Liver (tissue), 8 donors: ENCODE measurements at regions not wholly inside any gene's neighbourhood (a gene's known extent, or its start where the extent isn't known, plus 50 kb on each side); places are given as distances from the start of the nearest gene placed in this dataset.

Source experiments
- DNase-seq: peaks from one replicate; pipeline ENCODE4 v3.0.0-alpha.2; 2017; ENCODE audit warnings: low spot score
- H3K27ac ChIP-seq, 2 donors: one replicate each; pipeline ENCODE4 v1.7.0; 2013; ENCODE audit warnings: inconsistent platforms in 2 of 2, low read length in 2 of 2, control low read depth in 1 of 2, low read depth in 1 of 2, mild to moderate bottlenecking in 1 of 2
- H3K27me3 ChIP-seq, 4 donors: one replicate each; pipeline versions ENCODE4 v1.6.1 to v1.7.0; 2013; ENCODE audit warnings: low read length in 3 of 4, inconsistent platforms in 1 of 4, mild to moderate bottlenecking in 1 of 4, moderate library complexity in 1 of 4; ENCODE audit not compliant: control insufficient read depth in 4 of 4, insufficient read depth in 4 of 4
- H3K36me3 ChIP-seq, 4 donors: one replicate each; pipeline versions ENCODE4 v1.6.1 to v1.7.0; 2013; ENCODE audit warnings: low read length in 3 of 4, mild to moderate bottlenecking in 3 of 4, low read depth in 1 of 4, moderate library complexity in 1 of 4; ENCODE audit not compliant: control insufficient read depth in 4 of 4, insufficient read depth in 3 of 4
- H3K4me1 ChIP-seq, 4 donors: one replicate each; pipeline versions ENCODE4 v1.6.1 to v1.7.0; 2013; ENCODE audit warnings: low read length in 3 of 4, mild to moderate bottlenecking in 3 of 4, moderate library complexity in 1 of 4; ENCODE audit not compliant: control insufficient read depth in 4 of 4, insufficient read depth in 4 of 4
- H3K4me3 ChIP-seq, 3 donors: one replicate each; pipeline versions ENCODE4 v1.6.1 to v1.7.0; 2013; ENCODE audit warnings: low read length in 3 of 3, control low read depth in 1 of 3, low read depth in 1 of 3, mild to moderate bottlenecking in 1 of 3
- H3K9ac ChIP-seq, 2 donors: one replicate each; pipeline ENCODE4 v1.7.0; 2013; ENCODE audit warnings: low read length in 2 of 2, mild to moderate bottlenecking in 2 of 2, moderate library complexity in 2 of 2, control low read depth in 1 of 2, low read depth in 1 of 2
- H3K9me3 ChIP-seq, 4 donors: one replicate each; pipeline versions ENCODE4 v1.6.1 to v1.7.0; 2013; ENCODE audit warnings: low read length in 3 of 4; ENCODE audit not compliant: control insufficient read depth in 4 of 4
- EGR1 ChIP-seq, 2 donors: IDR thresholded peaks; 2 replicates each; pipeline ENCODE4 v1.6.1; 2016 to 2018; ENCODE audit warnings: antibody characterized with exemption in 2 of 2, low read depth in 2 of 2
- FOXA1 ChIP-seq: IDR thresholded peaks from 2 replicates; pipeline ENCODE4 v1.6.1; 2016; ENCODE audit warnings: antibody characterized with exemption
- FOXA2 ChIP-seq: IDR thresholded peaks from 2 replicates; pipeline ENCODE4 v1.6.1; 2016; ENCODE audit warnings: antibody characterized with exemption
- GABPA ChIP-seq, 2 donors: IDR thresholded peaks in 1 of 2; conservative IDR thresholded peaks in 1 of 2; 2 replicates each; pipeline ENCODE4 v1.6.1; 2016; ENCODE audit warnings: antibody characterized with exemption in 2 of 2, mild to moderate bottlenecking in 1 of 2, moderate library complexity in 1 of 2
- HNF4G ChIP-seq: IDR thresholded peaks from 2 replicates; pipeline ENCODE4 v1.6.1; 2016; ENCODE audit warnings: antibody characterized with exemption
- JUND ChIP-seq, 2 donors: IDR thresholded peaks; 2 replicates each; pipeline ENCODE4 v1.6.1; 2016; ENCODE audit warnings: antibody characterized with exemption in 2 of 2
- MAX ChIP-seq: IDR thresholded peaks from 2 replicates; pipeline ENCODE4 v1.6.1; 2016; ENCODE audit warnings: antibody characterized with exemption
- NR2F2 ChIP-seq: IDR thresholded peaks from 2 replicates; pipeline ENCODE4 v1.6.1; 2016; ENCODE audit warnings: antibody characterized with exemption
- RAD21 ChIP-seq, 2 donors: IDR thresholded peaks; 2 replicates each; pipeline ENCODE4 v1.6.1; 2016; ENCODE audit warnings: antibody characterized with exemption in 2 of 2, mild to moderate bottlenecking in 2 of 2
- REST ChIP-seq: IDR thresholded peaks from 2 replicates; pipeline ENCODE4 v1.6.1; 2016; ENCODE audit warnings: antibody characterized with exemption, mild to moderate bottlenecking
- RXRA ChIP-seq, 2 donors: IDR thresholded peaks; 2 replicates each; pipeline ENCODE4 v1.6.1; 2017 to 2018; ENCODE audit warnings: antibody characterized with exemption in 2 of 2, mild to moderate bottlenecking in 1 of 2
- SP1 ChIP-seq: IDR thresholded peaks from 2 replicates; pipeline ENCODE4 v1.6.1; 2018; ENCODE audit warnings: antibody characterized with exemption, mild to moderate bottlenecking
- TAF1 ChIP-seq: conservative IDR thresholded peaks from 2 replicates; pipeline ENCODE4 v1.6.1; 2016; ENCODE audit warnings: antibody characterized with exemption, mild to moderate bottlenecking
- YY1 ChIP-seq: IDR thresholded peaks from 2 replicates; pipeline ENCODE4 v1.6.1; 2016; ENCODE audit warnings: antibody characterized with exemption, mild to moderate bottlenecking
- WGBS: extraction: QIAGEN DNeasy Blood & Tissue Kit; methylation state at CpG from one replicate; pipeline ENCODE4 v1.1.7; 2013; 5-methylcytosine and 5-hydroxymethylcytosine counted together
- TF ChIP-seq, protein P1 (sequence below): IDR thresholded peaks from 2 replicates; pipeline ENCODE4 v1.6.1; 2016; ENCODE audit warnings: antibody characterized with exemption
- TF ChIP-seq, protein P2 (sequence below): IDR thresholded peaks from 2 replicates; pipeline ENCODE4 v1.6.1; 2016; ENCODE audit warnings: antibody characterized with exemption
- TF ChIP-seq, protein P3 (sequence below): fragments of 150-350 bp; IDR thresholded peaks from 2 replicates; pipeline ENCODE4 v1.5.1; 2017; ENCODE audit warnings: improper control_type of control experiment, low read depth, low read length; ENCODE audit not compliant: missing input control
- donor health status: healthy.
- donor health status: healthy.
- donor health status: healthy.
- donor health status: healthy.
- donor health status: healthy.

GRCh38 chr1:232105561-232105960, 479.0 kb downstream of the DISC1 start (continued):
- TF ChIP-seq, protein P1, sequence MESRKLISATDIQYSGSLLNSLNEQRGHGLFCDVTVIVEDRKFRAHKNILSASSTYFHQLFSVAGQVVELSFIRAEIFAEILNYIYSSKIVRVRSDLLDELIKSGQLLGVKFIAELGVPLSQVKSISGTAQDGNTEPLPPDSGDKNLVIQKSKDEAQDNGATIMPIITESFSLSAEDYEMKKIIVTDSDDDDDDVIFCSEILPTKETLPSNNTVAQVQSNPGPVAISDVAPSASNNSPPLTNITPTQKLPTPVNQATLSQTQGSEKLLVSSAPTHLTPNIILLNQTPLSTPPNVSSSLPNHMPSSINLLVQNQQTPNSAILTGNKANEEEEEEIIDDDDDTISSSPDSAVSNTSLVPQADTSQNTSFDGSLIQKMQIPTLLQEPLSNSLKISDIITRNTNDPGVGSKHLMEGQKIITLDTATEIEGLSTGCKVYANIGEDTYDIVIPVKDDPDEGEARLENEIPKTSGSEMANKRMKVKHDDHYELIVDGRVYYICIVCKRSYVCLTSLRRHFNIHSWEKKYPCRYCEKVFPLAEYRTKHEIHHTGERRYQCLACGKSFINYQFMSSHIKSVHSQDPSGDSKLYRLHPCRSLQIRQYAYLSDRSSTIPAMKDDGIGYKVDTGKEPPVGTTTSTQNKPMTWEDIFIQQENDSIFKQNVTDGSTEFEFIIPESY: no peak

GRCh38 chr1:232101231-232101630, 474.6 kb downstream of the DISC1 start:
- TF ChIP-seq HNF4G (no peak), JUND (IDR thresholded peaks at IDR 0.05) (no peak), SP1 (no peak), REST (no peak), YY1 (no peak), RXRA (IDR thresholded peaks at IDR 0.05) (no peak), MAX (no peak), RAD21 (IDR thresholded peaks at IDR 0.05) (no peak), TAF1 (no peak), EGR1 (IDR thresholded peaks at IDR 0.05; ENCODE audit: low read depth in 2 of 2) (no peak), GABPA (IDR thresholded peaks at IDR 0.05 in 1 of 2, conservative IDR thresholded peaks at IDR 0.05 in 1 of 2) (no peak), NR2F2 (no peak), FOXA2 (no peak), FOXA1 (no peak)
- TF ChIP-seq, protein P2, sequence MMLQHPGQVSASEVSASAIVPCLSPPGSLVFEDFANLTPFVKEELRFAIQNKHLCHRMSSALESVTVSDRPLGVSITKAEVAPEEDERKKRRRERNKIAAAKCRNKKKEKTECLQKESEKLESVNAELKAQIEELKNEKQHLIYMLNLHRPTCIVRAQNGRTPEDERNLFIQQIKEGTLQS: no peak
- TF ChIP-seq, protein P1: no peak
- TF ChIP-seq, protein P3, sequence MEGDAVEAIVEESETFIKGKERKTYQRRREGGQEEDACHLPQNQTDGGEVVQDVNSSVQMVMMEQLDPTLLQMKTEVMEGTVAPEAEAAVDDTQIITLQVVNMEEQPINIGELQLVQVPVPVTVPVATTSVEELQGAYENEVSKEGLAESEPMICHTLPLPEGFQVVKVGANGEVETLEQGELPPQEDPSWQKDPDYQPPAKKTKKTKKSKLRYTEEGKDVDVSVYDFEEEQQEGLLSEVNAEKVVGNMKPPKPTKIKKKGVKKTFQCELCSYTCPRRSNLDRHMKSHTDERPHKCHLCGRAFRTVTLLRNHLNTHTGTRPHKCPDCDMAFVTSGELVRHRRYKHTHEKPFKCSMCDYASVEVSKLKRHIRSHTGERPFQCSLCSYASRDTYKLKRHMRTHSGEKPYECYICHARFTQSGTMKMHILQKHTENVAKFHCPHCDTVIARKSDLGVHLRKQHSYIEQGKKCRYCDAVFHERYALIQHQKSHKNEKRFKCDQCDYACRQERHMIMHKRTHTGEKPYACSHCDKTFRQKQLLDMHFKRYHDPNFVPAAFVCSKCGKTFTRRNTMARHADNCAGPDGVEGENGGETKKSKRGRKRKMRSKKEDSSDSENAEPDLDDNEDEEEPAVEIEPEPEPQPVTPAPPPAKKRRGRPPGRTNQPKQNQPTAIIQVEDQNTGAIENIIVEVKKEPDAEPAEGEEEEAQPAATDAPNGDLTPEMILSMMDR: no peak
- no peak overlapping the region for H3K4me3 ChIP-seq
- H3K27me3 ChIP-seq: no peaks in the 10 kb centered on the region
- H3K9ac ChIP-seq: no peak overlapping the region
- no peaks in the 10 kb centered on the region for H3K4me1 ChIP-seq
- DNase-seq: no peak
- no peaks in the 10 kb centered on the region for H3K36me3 ChIP-seq
- 86% methylated on average over 1 of the region's 1 CpG for WGBS
- peaks cover 0 to 6% (median 1%) of the 10 kb centered on the region in 4 donors for H3K9me3 ChIP-seq
- H3K27ac ChIP-seq: no peak overlapping the region
